8988T (cell line): ENCODE measurements at regions not wholly inside any gene's neighbourhood (a gene's known extent, or its start where the extent isn't known, plus 50 kb on each side); places are given as distances from the start of the nearest gene placed in this dataset.
"Not testable (repeated sequence)": the region's sequence is repeated elsewhere in the genome, so short reads cannot be mapped to it uniquely, and the experiment has no call there.

Experiments
- DNase-seq: peaks from one replicate; pipeline ENCODE4 v3.0.0; 2011

- DNase-seq = not testable (repeated sequence)
These were observed 255.1 kb downstream of the OR4F29 start for GRCh38 chr1:196366-196765.

- DNase-seq = peak; percentile 15
These were observed 260.0 kb downstream of the OR4F29 start for GRCh38 chr1:191296-192049.

GRCh38 chr1:190678-191077 lies 260.8 kb downstream of the OR4F29 start:
- DNase-seq = not testable (repeated sequence)

GRCh38 chr1:189915-190314 lies 261.6 kb downstream of the OR4F29 start:
- not testable (repeated sequence) for DNase-seq

- DNase-seq = not testable (repeated sequence)
These were observed 262.2 kb downstream of the OR4F29 start for GRCh38 chr1:189270-189669.

GRCh38 chr1:187298-187697 lies 264.2 kb downstream of the OR4F29 start:
- DNase-seq = not testable (repeated sequence)

GRCh38 chr1:186691-187131 lies 264.8 kb downstream of the OR4F29 start:
- DNase-seq = not testable (repeated sequence)

- DNase-seq = not testable (repeated sequence)
These were observed 265.3 kb downstream of the OR4F29 start for GRCh38 chr1:186223-186622.

GRCh38 chr1:185526-185925 lies 266.0 kb downstream of the OR4F29 start:
- DNase-seq = not testable (repeated sequence)

- DNase-seq = not testable (repeated sequence)
These were observed 267.2 kb downstream of the OR4F29 start for GRCh38 chr1:184336-184686.

GRCh38 chr1:183620-184335 lies 267.7 kb downstream of the OR4F29 start:
- DNase-seq = not testable (repeated sequence)

- DNase-seq = not testable (repeated sequence)
These were observed 268.4 kb downstream of the OR4F29 start for GRCh38 chr1:183081-183480.

GRCh38 chr1:182631-183030 lies 268.8 kb downstream of the OR4F29 start:
- DNase-seq = not testable (repeated sequence)

- DNase-seq = peak; percentile 55
These were observed 269.9 kb downstream of the OR4F29 start for GRCh38 chr1:181247-182216.

- not testable (repeated sequence) for DNase-seq
These were observed 270.7 kb downstream of the OR4F29 start for GRCh38 chr1:180749-181205.

GRCh38 chr1:138842-139241 lies 312.6 kb downstream of the OR4F29 start:
- DNase-seq = not testable (repeated sequence)

GRCh38 chr1:137664-138063 lies 313.8 kb downstream of the OR4F29 start:
- DNase-seq = not testable (repeated sequence)

GRCh38 chr1:136344-136932 lies 315.0 kb downstream of the OR4F29 start:
- not testable (repeated sequence) for DNase-seq

GRCh38 chr1:134936-135335 lies 316.5 kb downstream of the OR4F29 start:
- DNase-seq = not testable (repeated sequence)

- DNase-seq = not testable (repeated sequence)
These were observed 333.0 kb downstream of the OR4F29 start for GRCh38 chr1:118440-118839.

- DNase-seq = not testable (repeated sequence)
These were observed 335.9 kb downstream of the OR4F29 start for GRCh38 chr1:115534-115933.

- not testable (repeated sequence) for DNase-seq
These were observed 346.7 kb downstream of the OR4F29 start for GRCh38 chr1:104776-105175.
